RWPE1 (cell line): ENCODE measurements at regions not wholly inside any gene's neighbourhood (a gene's known extent, or its start where the extent isn't known, plus 50 kb on each side); places are given as distances from the start of the nearest gene placed in this dataset.

Experiments
- CTCF ChIA-PET: fragments of 350-600 bp; sonication (Branson Sonifier 250); formaldehyde crosslinking; extraction: SDS; loops from one replicate; lab custom pipeline; 2021; lab: Yijun Ruan, JAX
- POLR2A ChIA-PET: fragments of 400-600 bp; formaldehyde crosslinking; extraction: SDS; loops from one replicate; lab custom pipeline; 2020; ENCODE audit warnings: antibody characterized with exemption; ENCODE audit not compliant: low non-redundant PET; lab: Yijun Ruan, JAX
- DNase-seq: peaks from one replicate; pipeline ENCODE4 v3.0.0; 2012; ENCODE audit warnings: low spot score
- H3K27ac ChIP-seq: fragments of 450-650 bp; 2 replicates; pipeline ENCODE4 v1.5.1; 2017
- CTCF ChIP-seq: fragments of 450-650 bp; conservative IDR thresholded peaks from 2 replicates; pipeline ENCODE4 v1.5.1; 2017; ENCODE audit warnings: low read depth, mild to moderate bottlenecking

GRCh38 chr12:87720967-87721366 is 308.2 kb downstream of the C12orf50 start:
- no peak for TF ChIP-seq CTCF
- POLR2A ChIA-PET = no interaction called here

DNA sequence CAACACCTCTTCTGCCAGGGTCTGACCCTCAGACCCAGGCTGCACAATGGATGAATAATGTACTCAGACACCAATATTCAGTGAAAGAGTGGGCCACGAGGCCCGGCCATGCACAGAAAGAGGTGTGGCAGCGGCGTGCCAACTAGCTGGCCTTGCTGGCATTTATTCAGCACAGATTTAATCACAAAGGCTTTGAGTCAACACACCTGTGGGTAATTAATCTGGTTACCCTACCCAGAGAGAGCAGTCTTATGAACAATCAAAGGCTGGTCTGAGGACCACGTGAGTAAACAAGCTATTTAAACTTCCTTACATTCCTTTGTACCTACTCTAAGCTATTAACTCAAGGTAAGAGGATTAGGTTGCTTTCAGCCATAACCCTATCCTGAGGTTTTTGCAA is 324.8 kb downstream of the C12orf50 start:
- ChIA-PET CTCF (no interaction called here), POLR2A (no interaction called here)

More at GRCh38 chr12:87720967-87721366, 308.2 kb downstream of the C12orf50 start:
- CTCF ChIA-PET = interaction anchor here (0.9 kb wide), 1 partner anchor 994 kb away, joined by 3 read pairs; no protein-coding TSS in a partner anchor
- no peak overlapping the region for H3K27ac ChIP-seq
- DNase-seq = no peak

DNA sequence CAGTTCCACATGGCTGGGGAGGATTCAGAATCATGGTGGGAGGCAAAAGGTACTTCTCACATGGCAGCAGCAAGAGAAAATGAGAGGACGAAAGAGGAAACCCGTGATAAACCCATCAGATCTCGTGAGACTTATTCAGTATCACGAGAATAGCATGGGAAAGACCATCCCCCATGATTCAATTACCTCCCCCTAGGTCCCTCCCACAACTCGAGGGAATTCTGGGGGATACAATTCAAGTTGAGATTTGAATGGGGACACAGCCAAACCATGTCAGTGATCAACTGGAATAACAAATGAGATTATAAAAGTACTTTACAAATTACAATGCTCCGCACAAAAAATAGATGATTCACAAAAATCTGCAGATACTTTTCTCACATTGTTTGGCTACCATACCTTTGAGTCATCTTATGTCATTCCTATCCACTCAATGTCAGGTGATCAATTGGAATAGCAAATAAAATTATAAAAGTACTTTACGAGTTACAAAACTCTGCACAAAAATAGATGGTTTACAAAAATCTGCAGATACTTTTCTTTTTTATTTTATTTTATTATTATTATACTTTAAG is 338.9 kb downstream of the C12orf50 start:
- DNase-seq = peak; percentile 7
- CTCF ChIA-PET = no interaction called here
- H3K27ac ChIP-seq = no peak overlapping the region
- no peak for TF ChIP-seq CTCF
- POLR2A ChIA-PET = no interaction called here

More for the DNA sequence above, 324.8 kb downstream of the C12orf50 start:
- no peak for TF ChIP-seq CTCF
- DNase-seq = peak; percentile 7
- no peak overlapping the region for H3K27ac ChIP-seq

DNA sequence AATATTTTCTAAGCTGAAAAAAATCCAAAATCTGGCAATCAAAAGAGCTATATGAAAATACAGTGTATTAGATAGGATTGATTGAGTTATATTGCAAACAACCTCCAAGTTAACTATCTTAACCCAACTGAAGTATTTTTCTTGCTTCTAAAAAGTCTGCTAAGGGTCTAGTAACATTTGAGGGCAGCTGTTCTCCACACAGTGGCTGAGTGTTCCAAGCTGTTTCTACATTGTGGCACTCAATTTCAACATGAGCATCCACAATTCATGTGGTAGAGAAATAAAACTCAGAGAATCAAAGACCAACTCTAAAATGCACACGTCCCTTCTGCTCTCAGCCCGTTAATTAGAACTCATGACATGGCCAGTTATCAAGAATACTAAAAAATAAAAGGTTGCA is 340.0 kb downstream of the C12orf50 start:
- no peak for DNase-seq
- POLR2A ChIA-PET = no interaction called here
- CTCF ChIA-PET = interaction anchor here (0.6 kb wide), 1 partner anchor 82 kb away, joined by 4 read pairs; no protein-coding TSS in a partner anchor
- no peak for TF ChIP-seq CTCF
- H3K27ac ChIP-seq = no peak overlapping the region

GRCh38 chr12:87687362-87687761 is 341.8 kb downstream of the C12orf50 start:
- no peak for TF ChIP-seq CTCF
- DNase-seq = no peak
- POLR2A ChIA-PET = interaction anchor here (0.7 kb wide), 1 partner anchor 951 kb away, joined by 3 read pairs; no protein-coding TSS in a partner anchor
- CTCF ChIA-PET = no interaction called here
- H3K27ac ChIP-seq = peak overlapping the region; percentile 47; the same call in 1 of the 2 replicates

DNA sequence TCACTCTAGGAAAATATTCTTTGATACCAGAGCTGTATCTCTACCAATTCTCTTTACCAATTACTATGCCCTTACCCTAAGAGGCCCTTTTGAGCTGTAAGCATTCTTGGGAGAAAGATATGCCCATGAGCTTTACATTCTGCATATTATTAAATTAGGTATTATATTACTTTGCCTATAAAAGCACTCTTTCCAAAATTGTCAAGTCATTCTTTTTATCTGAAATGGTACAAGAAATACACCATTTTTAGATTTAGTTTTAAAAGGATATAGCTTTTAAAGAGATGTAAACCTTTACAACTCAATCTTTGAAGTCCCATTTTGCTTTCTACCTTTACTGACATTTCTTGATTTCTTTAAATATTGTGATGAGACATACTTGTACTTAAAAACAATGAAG is 343.5 kb downstream of the C12orf50 start:
- DNase-seq = no peak
- no peak for TF ChIP-seq CTCF
- POLR2A ChIA-PET = no interaction called here
- CTCF ChIA-PET = interaction anchor here (0.7 kb wide), 1 partner anchor 13 kb away, joined by 3 read pairs; no protein-coding TSS in a partner anchor
- H3K27ac ChIP-seq = no peak overlapping the region
